ENCODE measurements at regions not wholly inside any gene's neighbourhood (a gene's known extent, or its start where the extent isn't known, plus 50 kb on each side); places are given as distances from the start of the nearest gene placed in this dataset.

- TF ChIP-seq CTCF (IDR thresholded peaks at IDR 0.05; ENCODE audit: low read depth, low read length): no peak
- ChIA-PET POLR2A (no interaction called here), CTCF (interaction anchor here (0.5 to 1.2 kb wide), 2 partner anchors 31 to 100 kb away, joined by 3 to 4 read pairs; no protein-coding TSS in a partner anchor)
- Histone ChIP-seq H3K9me3 (ENCODE audit: control insufficient read depth, insufficient read depth, low read length) (no peaks in the 10 kb centered on the region), H3K27ac (ENCODE audit: low read depth, low read length) (no peak overlapping the region), H3K4me3 (ENCODE audit: low read depth, low read length) (no peak overlapping the region), H3K27me3 (ENCODE audit: control insufficient read depth, insufficient read depth, low read length) (no peaks in the 10 kb centered on the region)
- no peak for DNase-seq (ENCODE audit: low read depth, low spot score)
Measured at GRCh38 chr2:181366675-181367175, 90.5 kb upstream of the ITGA4 start.

- Histone ChIP-seq H3K27ac (ENCODE audit: low read depth, low read length) (no peak overlapping the region), H3K9me3 (ENCODE audit: control insufficient read depth, insufficient read depth, low read length) (no peaks in the 10 kb centered on the region), H3K4me3 (ENCODE audit: low read depth, low read length) (no peak overlapping the region), H3K27me3 (ENCODE audit: control insufficient read depth, insufficient read depth, low read length) (no peaks in the 10 kb centered on the region)
- ChIA-PET CTCF (no interaction called here), POLR2A (no interaction called here)
- no peak for TF ChIP-seq CTCF (IDR thresholded peaks at IDR 0.05; ENCODE audit: low read depth, low read length)
- no peak for DNase-seq (ENCODE audit: low read depth, low spot score)
Measured at GRCh38 chr2:181367411-181367810, 89.8 kb upstream of the ITGA4 start.

- POLR2A ChIA-PET: no interaction called here
- TF ChIP-seq CTCF (IDR thresholded peaks at IDR 0.05; ENCODE audit: low read depth, low read length): no peak
- Histone ChIP-seq H3K27ac (ENCODE audit: low read depth, low read length) (no peak overlapping the region), H3K9me3 (ENCODE audit: control insufficient read depth, insufficient read depth, low read length) (no peaks in the 10 kb centered on the region), H3K4me3 (ENCODE audit: low read depth, low read length) (no peak overlapping the region), H3K27me3 (ENCODE audit: control insufficient read depth, insufficient read depth, low read length) (no peaks in the 10 kb centered on the region)
- CTCF ChIA-PET: interaction anchor here (1.1 kb wide), 1 partner anchor 89 kb away, joined by 4 read pairs; the partner anchor contains the start of gene ITGA4
- DNase-seq (ENCODE audit: low read depth, low spot score): no peak
Measured at GRCh38 chr2:181367906-181368435, 89.2 kb upstream of the ITGA4 start.

- Histone ChIP-seq H3K4me3 (ENCODE audit: low read depth, low read length) (no peak overlapping the region), H3K27me3 (ENCODE audit: control insufficient read depth, insufficient read depth, low read length) (no peaks in the 10 kb centered on the region), H3K27ac (ENCODE audit: low read depth, low read length) (no peak overlapping the region), H3K9me3 (ENCODE audit: control insufficient read depth, insufficient read depth, low read length) (no peaks in the 10 kb centered on the region)
- no peak for TF ChIP-seq CTCF (IDR thresholded peaks at IDR 0.05; ENCODE audit: low read depth, low read length)
- DNase-seq (ENCODE audit: low read depth, low spot score): no peak
- POLR2A ChIA-PET: no interaction called here
- CTCF ChIA-PET: no interaction called here
Measured at GRCh38 chr2:181370126-181370525, 87.1 kb upstream of the ITGA4 start.

GRCh38 chr2:181371195-181371594 lies 86.0 kb upstream of the ITGA4 start:
- Histone ChIP-seq H3K27ac (ENCODE audit: low read depth, low read length) (no peak overlapping the region), H3K9me3 (ENCODE audit: control insufficient read depth, insufficient read depth, low read length) (no peaks in the 10 kb centered on the region), H3K27me3 (ENCODE audit: control insufficient read depth, insufficient read depth, low read length) (no peaks in the 10 kb centered on the region), H3K4me3 (ENCODE audit: low read depth, low read length) (no peak overlapping the region)
- DNase-seq (ENCODE audit: low read depth, low spot score): no peak
- TF ChIP-seq CTCF (IDR thresholded peaks at IDR 0.05; ENCODE audit: low read depth, low read length): no peak
- ChIA-PET POLR2A (interaction anchor here (0.7 kb wide), 1 partner anchor 18 kb away, joined by 3 read pairs; no protein-coding TSS in a partner anchor), CTCF (no interaction called here)
